Cardiac muscle cell (in vitro differentiated cells and primary cell): ENCODE measurements at regions not wholly inside any gene's neighbourhood (a gene's known extent, or its start where the extent isn't known, plus 50 kb on each side); places are given as distances from the start of the nearest gene placed in this dataset.

Source experiments
- DNase-seq, 2 donors: peaks; one replicate each; pipeline versions ENCODE4 v3.0.0 to v3.0.0-alpha.2; 2010 to 2017; ENCODE audit warnings: low read depth in 1 of 2, low spot score in 1 of 2
- H3K27ac ChIP-seq: fragments of 200-600 bp; sonication (generic); 2 replicates; pipeline ENCODE4 v1.5.1; 2016
- H3K27me3 ChIP-seq: fragments of 200-600 bp; sonication (generic); 2 replicates; pipeline ENCODE4 v1.6.0; 2016; ENCODE audit warnings: control low read depth
- H3K36me3 ChIP-seq: fragments of 200-600 bp; sonication (generic); 2 replicates; pipeline ENCODE4 v1.5.1; 2016; ENCODE audit warnings: control low read depth
- H3K4me1 ChIP-seq: fragments of 200-600 bp; sonication (generic); 2 replicates; pipeline ENCODE4 v1.8.1; 2017; ENCODE audit warnings: low read depth, mild to moderate bottlenecking, mixed run types
- H3K4me3 ChIP-seq: fragments of 200-600 bp; sonication (generic); 2 replicates; pipeline ENCODE4 v1.5.1; 2016; ENCODE audit warnings: mild to moderate bottlenecking
- H3K9me3 ChIP-seq: fragments of 200-600 bp; sonication (generic); 2 replicates; pipeline ENCODE4 v1.5.1; 2017; ENCODE audit warnings: low read depth, mild to moderate bottlenecking, control low read depth
- CTCF ChIP-seq: IDR thresholded peaks from 2 replicates; pipeline ENCODE4 v1.5.1; 2012; ENCODE audit warnings: low read depth, mild to moderate bottlenecking, low read length

- Histone ChIP-seq H3K9me3 (no peaks in the 10 kb centered on the region), H3K4me3 (no peak overlapping the region), H3K27ac (no peak overlapping the region), H3K27me3 (no peaks in the 10 kb centered on the region), H3K4me1 (peaks cover 18% of the 10 kb centered on the region), H3K36me3 (no peaks in the 10 kb centered on the region)
- DNase-seq, result no peak
- TF ChIP-seq CTCF, result no peak
Observed at GRCh38 chr7:47049234-47049774, 532.6 kb downstream of the TNS3 start.

DNA sequence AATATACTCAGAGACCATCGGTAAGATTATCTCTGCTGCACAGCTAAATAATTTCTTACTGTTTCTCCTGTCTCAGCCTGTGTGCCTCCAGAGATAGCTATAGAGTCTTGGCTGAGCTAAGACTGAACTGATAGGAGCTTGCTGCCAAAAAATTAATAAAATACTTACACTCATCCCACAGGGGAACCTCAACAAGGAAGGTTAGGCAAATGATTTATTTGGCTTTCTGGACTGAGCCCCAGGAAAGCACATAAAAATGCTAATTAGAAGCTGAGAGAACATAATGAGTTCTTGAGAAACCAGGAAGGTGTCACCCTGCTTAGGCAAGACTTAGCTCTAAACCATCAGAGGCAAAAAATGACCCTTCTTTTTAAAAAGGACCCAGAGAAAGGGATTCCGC, 534.5 kb downstream of the TNS3 start:
- Histone ChIP-seq H3K4me3 (no peak overlapping the region), H3K36me3 (no peaks in the 10 kb centered on the region), H3K4me1 (peaks cover 18% of the 10 kb centered on the region), H3K27me3 (no peaks in the 10 kb centered on the region), H3K27ac (no peak overlapping the region), H3K9me3 (no peaks in the 10 kb centered on the region)
- no peak for DNase-seq
- no peak for TF ChIP-seq CTCF

GRCh38 chr7:47046949-47047348, 535.0 kb downstream of the TNS3 start:
- TF ChIP-seq CTCF, result no peak
- no peak overlapping the region for H3K27ac ChIP-seq
- DNase-seq, result no peak

DNA sequence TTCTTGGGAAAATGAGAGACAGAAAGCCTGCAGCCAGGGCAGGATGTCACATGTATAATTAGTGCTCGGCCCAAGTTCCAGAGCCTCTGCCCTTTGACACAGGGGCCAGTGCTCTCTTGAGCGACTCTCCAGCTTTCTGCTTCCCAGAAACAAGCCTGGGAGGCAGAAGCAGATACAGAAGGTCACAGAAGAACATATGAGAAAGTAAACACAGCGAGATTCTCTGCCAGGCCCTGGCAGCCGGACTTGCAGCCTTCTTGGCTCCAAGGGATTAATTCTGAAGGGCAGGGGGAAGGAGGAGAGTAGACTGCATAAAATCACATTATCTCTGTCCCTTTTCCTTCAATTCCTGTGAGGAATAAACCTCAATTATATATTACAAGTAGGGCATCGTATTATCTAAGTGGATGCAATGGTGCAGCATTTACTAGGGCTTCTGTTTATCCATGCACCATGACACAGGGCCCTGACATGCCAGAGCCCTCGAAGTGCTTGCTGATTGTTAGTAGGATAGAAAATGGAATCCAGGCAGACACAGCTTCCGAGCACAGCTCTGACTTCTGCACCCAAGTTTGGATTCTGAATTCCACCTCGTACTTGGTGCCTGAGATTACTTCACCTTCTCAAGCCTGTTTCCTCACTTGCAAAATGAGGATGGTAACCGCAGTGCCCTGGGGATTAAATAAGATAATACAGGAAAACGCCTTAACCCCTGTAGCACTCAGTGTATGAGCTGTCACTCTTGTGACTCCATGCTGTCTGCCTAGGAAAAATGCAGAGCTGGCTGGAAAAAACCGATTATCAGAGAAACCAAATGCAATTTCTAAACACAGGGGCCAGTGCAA, 536.5 kb downstream of the TNS3 start:
- peak; percentile 26 to 76 for DNase-seq
- TF ChIP-seq CTCF, result no peak
- Histone ChIP-seq H3K4me1 (peaks cover 18% of the 10 kb centered on the region), H3K36me3 (no peaks in the 10 kb centered on the region), H3K27ac (peak overlapping the region; percentile 83), H3K4me3 (no peak overlapping the region), H3K9me3 (no peaks in the 10 kb centered on the region), H3K27me3 (no peaks in the 10 kb centered on the region)

More at GRCh38 chr7:47046949-47047348, 535.0 kb downstream of the TNS3 start:
- Histone ChIP-seq H3K36me3 (no peaks in the 10 kb centered on the region), H3K4me1 (peaks cover 18% of the 10 kb centered on the region), H3K9me3 (no peaks in the 10 kb centered on the region), H3K4me3 (no peak overlapping the region), H3K27me3 (no peaks in the 10 kb centered on the region)

DNA sequence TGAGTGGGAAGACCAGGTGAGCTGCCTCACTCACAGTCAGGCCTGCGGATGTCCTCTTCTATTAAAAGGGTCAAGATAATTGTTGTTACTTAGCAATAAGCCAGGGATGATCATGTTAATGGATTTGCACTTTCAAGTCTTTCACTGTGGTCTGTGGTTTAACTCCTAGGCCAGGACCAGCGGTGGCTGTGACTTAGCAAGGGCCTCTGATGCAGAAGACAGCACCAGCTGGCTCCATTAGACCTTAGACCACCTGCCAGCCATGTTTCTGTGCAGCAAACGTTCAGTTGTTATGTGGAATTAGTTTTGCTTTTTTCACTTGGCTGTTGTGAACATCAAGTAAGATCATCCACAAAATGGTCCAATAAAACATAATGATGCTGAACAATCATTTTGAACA, 537.3 kb downstream of the TNS3 start:
- H3K4me3 ChIP-seq, result no peak overlapping the region
- H3K9me3 ChIP-seq, result no peaks in the 10 kb centered on the region
- H3K4me1 ChIP-seq, result peaks cover 18% of the 10 kb centered on the region
- H3K27ac ChIP-seq, result peak overlapping the region; percentile 83
- DNase-seq, result no peak
- H3K27me3 ChIP-seq, result no peaks in the 10 kb centered on the region
- no peak for TF ChIP-seq CTCF
- no peaks in the 10 kb centered on the region for H3K36me3 ChIP-seq
